ENCODE measurements at regions not wholly inside any gene's neighbourhood (a gene's known extent, or its start where the extent isn't known, plus 50 kb on each side); places are given as distances from the start of the nearest gene placed in this dataset.

DNA sequence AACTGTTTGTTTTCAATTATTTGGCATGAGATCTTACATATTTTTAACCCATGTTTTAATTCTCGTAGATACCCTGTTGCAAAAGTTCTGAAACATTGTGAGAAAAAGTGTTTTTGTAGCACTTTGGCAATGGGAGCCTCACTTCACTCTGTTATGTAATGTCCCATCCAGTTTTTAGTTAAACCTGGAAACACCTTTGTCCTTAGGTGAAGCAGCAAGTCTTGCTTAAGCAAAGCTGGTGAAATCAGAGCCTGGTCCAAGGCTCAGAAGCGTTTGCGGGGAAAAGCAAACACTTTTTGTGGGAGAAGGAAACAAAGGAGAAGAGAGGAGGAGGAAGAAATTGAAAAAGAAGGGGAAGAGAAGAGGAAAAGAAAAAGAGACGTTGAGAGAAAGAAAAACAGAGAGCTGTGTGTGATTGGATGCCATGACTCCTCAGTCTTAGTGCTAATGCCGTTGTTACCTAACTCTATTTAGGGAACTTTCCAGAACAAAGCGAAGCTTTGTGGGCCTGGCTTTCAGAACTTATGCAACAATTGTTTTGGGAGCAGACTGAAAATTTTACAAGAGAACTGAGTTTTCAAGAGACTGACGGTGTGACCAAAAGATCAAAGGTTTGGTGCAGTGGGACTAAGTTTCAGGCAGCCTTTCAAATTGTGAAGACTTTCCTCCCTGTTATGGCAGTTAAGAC, 93.1 kb downstream of the NTMT2 start:
- Histone ChIP-seq H3K36me3 (no peaks in the 10 kb centered on the region), H3K27ac (no peak overlapping the region), H3K4me1 (no peaks in the 10 kb centered on the region), H3K4me3 (no peak overlapping the region), H3K27me3 (no peaks in the 10 kb centered on the region), H3K9me3 (no peaks in the 10 kb centered on the region)
- intact Hi-C loops (cut with DNase I): no loop called here
- TF ChIP-seq, protein P1, sequence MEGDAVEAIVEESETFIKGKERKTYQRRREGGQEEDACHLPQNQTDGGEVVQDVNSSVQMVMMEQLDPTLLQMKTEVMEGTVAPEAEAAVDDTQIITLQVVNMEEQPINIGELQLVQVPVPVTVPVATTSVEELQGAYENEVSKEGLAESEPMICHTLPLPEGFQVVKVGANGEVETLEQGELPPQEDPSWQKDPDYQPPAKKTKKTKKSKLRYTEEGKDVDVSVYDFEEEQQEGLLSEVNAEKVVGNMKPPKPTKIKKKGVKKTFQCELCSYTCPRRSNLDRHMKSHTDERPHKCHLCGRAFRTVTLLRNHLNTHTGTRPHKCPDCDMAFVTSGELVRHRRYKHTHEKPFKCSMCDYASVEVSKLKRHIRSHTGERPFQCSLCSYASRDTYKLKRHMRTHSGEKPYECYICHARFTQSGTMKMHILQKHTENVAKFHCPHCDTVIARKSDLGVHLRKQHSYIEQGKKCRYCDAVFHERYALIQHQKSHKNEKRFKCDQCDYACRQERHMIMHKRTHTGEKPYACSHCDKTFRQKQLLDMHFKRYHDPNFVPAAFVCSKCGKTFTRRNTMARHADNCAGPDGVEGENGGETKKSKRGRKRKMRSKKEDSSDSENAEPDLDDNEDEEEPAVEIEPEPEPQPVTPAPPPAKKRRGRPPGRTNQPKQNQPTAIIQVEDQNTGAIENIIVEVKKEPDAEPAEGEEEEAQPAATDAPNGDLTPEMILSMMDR (IDR thresholded peaks at IDR 0.05): no peak
- TF ChIP-seq POLR2A (IDR thresholded peaks at IDR 0.05): no peak
- ATAC-seq: peak in 2 of 4 donors; percentile 30 to 69
- 23% methylated on average over 7 of the region's 7 CpGs for WGBS (ENCODE audit: insufficient coverage, low coverage, low lambda C conversion rate, missing lambda C conversion rate)
- no peak for DNase-seq

GRCh38 chr1:170239445-170239844, 93.7 kb downstream of the NTMT2 start:
- Histone ChIP-seq H3K36me3 (no peaks in the 10 kb centered on the region), H3K4me1 (no peaks in the 10 kb centered on the region), H3K27me3 (no peaks in the 10 kb centered on the region), H3K9me3 (no peaks in the 10 kb centered on the region), H3K27ac (no peak overlapping the region), H3K4me3 (no peak overlapping the region)
- TF ChIP-seq, protein P1 (IDR thresholded peaks at IDR 0.05): no peak
- no peak for TF ChIP-seq POLR2A (IDR thresholded peaks at IDR 0.05)
- WGBS (ENCODE audit: insufficient coverage, low coverage, low lambda C conversion rate, missing lambda C conversion rate): 50% methylated on average over 3 of the region's 3 CpGs
- ATAC-seq: peak in 1 of 4 donors; percentile 34
- no peak for DNase-seq
- intact Hi-C loops (cut with DNase I): no loop called here

- intact Hi-C loops (cut with DNase I): no loop called here
- ATAC-seq (no peak), DNase-seq (no peak)
- TF ChIP-seq POLR2A (IDR thresholded peaks at IDR 0.05): no peak
- TF ChIP-seq, protein P1 (IDR thresholded peaks at IDR 0.05): no peak
- Histone ChIP-seq H3K27ac (no peak overlapping the region), H3K4me3 (no peak overlapping the region), H3K4me1 (no peaks in the 10 kb centered on the region), H3K27me3 (no peaks in the 10 kb centered on the region), H3K9me3 (no peaks in the 10 kb centered on the region), H3K36me3 (no peaks in the 10 kb centered on the region)
- WGBS (ENCODE audit: insufficient coverage, low coverage, low lambda C conversion rate, missing lambda C conversion rate): 75% methylated on average over 2 of the region's 2 CpGs
Observed at GRCh38 chr1:170240409-170240808, 94.7 kb downstream of the NTMT2 start.

DNA sequence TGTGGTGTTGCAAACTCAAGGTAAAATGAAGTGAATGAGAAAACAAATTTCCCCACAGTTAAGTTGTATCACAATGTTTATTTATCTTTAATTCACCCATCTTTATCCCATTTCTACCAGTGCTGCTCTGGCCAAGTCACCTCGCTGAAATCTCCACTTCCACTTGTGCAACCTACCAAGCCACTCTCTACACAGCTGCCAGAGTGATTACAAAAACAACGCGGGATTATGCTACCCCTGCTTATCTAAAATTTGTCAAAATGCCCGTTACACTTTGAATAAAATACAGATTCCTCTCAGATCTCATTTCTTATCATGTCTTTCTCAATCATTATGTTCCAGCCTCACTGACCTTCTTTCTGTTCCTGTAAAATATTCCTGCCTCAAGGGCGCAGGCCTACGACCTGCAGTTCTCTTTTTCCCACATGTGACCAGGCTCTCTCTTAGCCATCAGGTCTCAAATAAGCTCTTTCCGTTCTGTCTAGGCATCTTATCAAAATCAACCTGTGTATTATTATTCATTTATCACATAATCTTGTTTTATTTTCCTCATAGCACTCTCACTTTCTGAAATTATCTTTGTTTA, 95.6 kb downstream of the NTMT2 start:
- H3K27me3 ChIP-seq: no peaks in the 10 kb centered on the region
- intact Hi-C loops (cut with DNase I): no loop called here
- ATAC-seq (peak in 2 of 4 donors; percentile 25 to 78), DNase-seq (no peak)
- H3K27ac ChIP-seq: no peak overlapping the region
- no peak overlapping the region for H3K4me3 ChIP-seq
- WGBS (ENCODE audit: insufficient coverage, low coverage, low lambda C conversion rate, missing lambda C conversion rate): 35% methylated on average over 7 of the region's 7 CpGs
- H3K36me3 ChIP-seq: no peaks in the 10 kb centered on the region
- TF ChIP-seq POLR2A (IDR thresholded peaks at IDR 0.05): no peak
- TF ChIP-seq, protein P1 (IDR thresholded peaks at IDR 0.05): no peak
- H3K9me3 ChIP-seq: no peaks in the 10 kb centered on the region
- no peaks in the 10 kb centered on the region for H3K4me1 ChIP-seq

Data from right lobe of liver (tissue), 6 donors.